Hematopoietic multipotent progenitor cell treated with erythropoietin and hydrocortisone succinate and interleukin-3 and kit ligand, for 15 days (in vitro differentiated cells): ENCODE measurements at regions not wholly inside any gene's neighbourhood (a gene's known extent, or its start where the extent isn't known, plus 50 kb on each side); places are given as distances from the start of the nearest gene placed in this dataset.
"Not testable (repeated sequence)": the region's sequence is repeated elsewhere in the genome, so short reads cannot be mapped to it uniquely, and the experiment has no call there.

Experiments
- DNase-seq: peaks from one replicate; pipeline ENCODE4 v3.0.0-alpha.2; 2015; ENCODE audit warnings: low spot score

- no peak for DNase-seq
Measured at GRCh38 chr7:109309790-109310189, 740.1 kb downstream of the DNAJB9 start.

- DNase-seq, result no peak
Measured at GRCh38 chr7:109318136-109318535, 748.5 kb downstream of the DNAJB9 start.

- DNase-seq, result no peak
Measured at GRCh38 chr7:109322833-109323232, 753.2 kb downstream of the DNAJB9 start.

- DNase-seq, result no peak
Measured at GRCh38 chr7:109331423-109331822, 761.7 kb downstream of the DNAJB9 start.

- DNase-seq, result no peak
Measured at GRCh38 chr7:109335951-109336350, 766.3 kb downstream of the DNAJB9 start.

GRCh38 chr7:109336531-109336930, 766.9 kb downstream of the DNAJB9 start:
- no peak for DNase-seq

GRCh38 chr7:109343678-109344077, 774.0 kb downstream of the DNAJB9 start:
- DNase-seq, result no peak

- no peak for DNase-seq
Measured at GRCh38 chr7:109351493-109351892, 781.8 kb downstream of the DNAJB9 start.

GRCh38 chr7:109354000-109354399, 784.3 kb downstream of the DNAJB9 start:
- DNase-seq, result no peak

GRCh38 chr7:109354552-109354951, 784.9 kb downstream of the DNAJB9 start:
- no peak for DNase-seq

- DNase-seq, result no peak
Measured at GRCh38 chr7:109375823-109376222, 806.1 kb downstream of the DNAJB9 start.

GRCh38 chr7:109376576-109376975, 806.9 kb downstream of the DNAJB9 start:
- no peak for DNase-seq

- DNase-seq, result no peak
Measured at GRCh38 chr7:109377076-109377884, 807.6 kb downstream of the DNAJB9 start.

- no peak for DNase-seq
Measured at GRCh38 chr7:109386959-109387358, 817.3 kb downstream of the DNAJB9 start.

GRCh38 chr7:109387530-109387929, 817.9 kb downstream of the DNAJB9 start:
- no peak for DNase-seq

GRCh38 chr7:109391240-109391639, 821.6 kb downstream of the DNAJB9 start:
- DNase-seq, result no peak

GRCh38 chr7:109402107-109402506, 832.4 kb downstream of the DNAJB9 start:
- DNase-seq, result no peak

GRCh38 chr7:109407756-109408155, 838.1 kb downstream of the DNAJB9 start:
- DNase-seq, result no peak

GRCh38 chr7:109437957-109438356, 868.3 kb downstream of the DNAJB9 start:
- no peak for DNase-seq

- no peak for DNase-seq
Measured at GRCh38 chr7:109449760-109450159, 880.1 kb downstream of the DNAJB9 start.

- DNase-seq, result no peak
Measured at GRCh38 chr7:109456116-109456515, 886.4 kb downstream of the DNAJB9 start.

GRCh38 chr7:109460296-109460695, 890.6 kb downstream of the DNAJB9 start:
- DNase-seq, result no peak

GRCh38 chr7:109462171-109462570, 892.5 kb downstream of the DNAJB9 start:
- no peak for DNase-seq

GRCh38 chr7:109467729-109468128, 898.1 kb downstream of the DNAJB9 start:
- not testable (repeated sequence) for DNase-seq
